Activated naive CD4-positive, alpha-beta T cell treated with anti-CD3 and anti-CD28 coated beads, Interleukin-2, amount 50 U/mL, for 72 hours (primary cell): ENCODE measurements at regions not wholly inside any gene's neighbourhood (a gene's known extent, or its start where the extent isn't known, plus 50 kb on each side); places are given as distances from the start of the nearest gene placed in this dataset.
A peak's percentile ranks its signal among the peaks of the same experiment; 100 is the strongest.
"Not testable (repeated sequence)": the region's sequence is repeated elsewhere in the genome, so short reads cannot be mapped to it uniquely, and the experiment has no call there.

ENCODE experiments used
- ATAC-seq, 2 donors: fragments of 150-1000 bp; cut with Tn5 transposase; 2 replicates each; pipeline ENCODE4 v1.10.0; 2021; ENCODE audit warnings: mild to moderate bottlenecking in 2 of 2, moderate library complexity in 2 of 2
- DNase-seq, 2 donors: peaks; one replicate each; pipeline ENCODE4 v3.0.0; 2021 to 2022; ENCODE audit warnings: low spot score in 2 of 2
- H3K27ac Mint-ChIP-seq, 2 donors: one replicate each; pipeline ENCODE4 v1.8.0; 2022; ENCODE audit warnings: mild to moderate bottlenecking in 2 of 2, mixed read lengths in 2 of 2
- H3K36me3 Mint-ChIP-seq, 2 donors: one replicate each; pipeline ENCODE4 v1.8.0; 2022; ENCODE audit warnings: mixed read lengths in 2 of 2
- H3K9me3 Mint-ChIP-seq, 2 donors: one replicate each; pipeline ENCODE4 v1.8.0; 2022; ENCODE audit warnings: mixed read lengths in 2 of 2

DNA sequence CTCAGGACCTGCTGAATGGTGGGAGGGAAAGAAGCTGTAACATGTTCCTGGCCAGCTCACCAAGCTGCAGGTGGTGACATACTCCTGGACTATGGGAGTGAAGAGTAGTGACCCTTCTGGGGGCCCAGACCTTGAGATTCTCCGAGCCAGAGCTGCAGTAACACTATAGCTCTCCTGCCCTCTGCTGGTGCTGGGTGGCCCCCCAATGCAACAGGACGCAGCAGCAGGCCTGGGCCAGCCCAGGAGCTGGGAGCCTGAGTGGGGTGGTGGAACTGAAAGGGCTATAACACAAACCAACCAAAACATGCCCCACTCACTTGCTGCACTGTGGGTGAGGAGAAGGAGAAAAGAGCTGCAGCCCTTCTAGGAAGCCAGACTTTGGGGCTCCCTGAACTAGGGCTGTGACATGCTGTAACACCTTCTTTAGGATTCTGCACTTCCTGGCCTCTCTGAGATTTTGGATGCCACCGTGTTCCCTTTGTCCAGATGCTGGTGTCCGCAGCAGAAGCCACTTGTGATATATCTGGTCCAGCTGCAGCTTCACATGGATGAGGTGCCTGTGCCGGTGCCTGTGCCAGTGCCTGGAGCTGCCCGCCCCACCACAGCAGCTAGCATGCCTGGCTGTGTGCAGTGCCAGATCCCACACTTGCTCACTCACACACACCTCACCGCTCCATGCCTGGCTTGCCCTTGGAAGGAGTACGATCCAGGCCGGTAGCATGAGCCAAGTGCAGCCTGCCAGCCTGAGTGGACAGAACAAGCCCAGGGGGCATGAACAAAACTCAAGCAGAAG, 636.8 kb upstream of the KCNMB2 start:
- Mint-ChIP-seq H3K36me3 (peaks cover 16 to 25% of the 10 kb centered on the region in 2 donors), H3K9me3 (peaks cover 13 to 14% of the 10 kb centered on the region in 2 donors), H3K27ac (no peak overlapping the region)
- ATAC-seq (no peak), DNase-seq (no peak)

DNA sequence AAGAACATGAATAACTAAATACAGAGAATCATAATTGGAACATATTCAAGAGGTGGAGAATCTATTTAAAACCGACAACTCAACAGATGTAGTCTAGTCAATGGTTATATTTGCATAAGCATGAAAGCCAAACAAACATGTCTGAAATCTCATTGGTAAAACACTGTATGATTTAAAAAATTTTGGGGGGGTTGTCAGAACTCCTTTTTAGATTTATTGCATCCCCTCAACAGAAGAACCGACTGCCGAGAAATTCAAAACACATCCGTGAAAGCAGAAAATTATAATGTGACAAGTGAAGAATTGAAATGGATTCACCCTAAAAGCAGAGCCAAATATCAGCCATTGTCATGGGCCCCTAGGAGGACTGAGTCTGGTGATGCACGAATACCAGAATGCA, 633.4 kb upstream of the KCNMB2 start:
- H3K9me3 Mint-ChIP-seq, result peaks cover 8% of the 10 kb centered on the region in 2 donors
- no peak overlapping the region for H3K27ac Mint-ChIP-seq
- no peak for DNase-seq
- H3K36me3 Mint-ChIP-seq, result peaks cover 14 to 18% of the 10 kb centered on the region in 2 donors
- ATAC-seq, result no peak

DNA sequence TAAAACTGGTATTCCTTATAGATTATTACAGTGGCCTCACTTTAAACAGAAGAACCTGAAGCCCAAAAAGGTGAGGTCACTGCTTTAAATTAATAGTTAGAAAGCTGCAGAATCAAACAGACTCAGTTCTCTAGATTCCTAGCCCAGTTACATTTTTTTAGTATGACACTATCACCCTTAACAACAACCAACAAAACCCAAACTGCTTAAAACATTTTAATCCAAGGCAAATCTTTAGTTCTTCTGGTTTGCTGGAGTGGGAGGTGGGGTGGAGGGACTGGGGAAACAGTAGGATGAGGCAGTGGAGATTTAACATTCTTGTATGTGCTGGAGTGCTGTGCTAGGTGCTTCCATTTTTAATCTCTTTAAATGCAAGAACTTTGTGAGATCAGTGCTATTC, 631.6 kb upstream of the KCNMB2 start:
- Mint-ChIP-seq H3K36me3 (peaks cover 12 to 13% of the 10 kb centered on the region in 2 donors), H3K27ac (no peak overlapping the region), H3K9me3 (peaks cover 9 to 11% of the 10 kb centered on the region in 2 donors)
- no peak for ATAC-seq
- DNase-seq, result no peak

DNA sequence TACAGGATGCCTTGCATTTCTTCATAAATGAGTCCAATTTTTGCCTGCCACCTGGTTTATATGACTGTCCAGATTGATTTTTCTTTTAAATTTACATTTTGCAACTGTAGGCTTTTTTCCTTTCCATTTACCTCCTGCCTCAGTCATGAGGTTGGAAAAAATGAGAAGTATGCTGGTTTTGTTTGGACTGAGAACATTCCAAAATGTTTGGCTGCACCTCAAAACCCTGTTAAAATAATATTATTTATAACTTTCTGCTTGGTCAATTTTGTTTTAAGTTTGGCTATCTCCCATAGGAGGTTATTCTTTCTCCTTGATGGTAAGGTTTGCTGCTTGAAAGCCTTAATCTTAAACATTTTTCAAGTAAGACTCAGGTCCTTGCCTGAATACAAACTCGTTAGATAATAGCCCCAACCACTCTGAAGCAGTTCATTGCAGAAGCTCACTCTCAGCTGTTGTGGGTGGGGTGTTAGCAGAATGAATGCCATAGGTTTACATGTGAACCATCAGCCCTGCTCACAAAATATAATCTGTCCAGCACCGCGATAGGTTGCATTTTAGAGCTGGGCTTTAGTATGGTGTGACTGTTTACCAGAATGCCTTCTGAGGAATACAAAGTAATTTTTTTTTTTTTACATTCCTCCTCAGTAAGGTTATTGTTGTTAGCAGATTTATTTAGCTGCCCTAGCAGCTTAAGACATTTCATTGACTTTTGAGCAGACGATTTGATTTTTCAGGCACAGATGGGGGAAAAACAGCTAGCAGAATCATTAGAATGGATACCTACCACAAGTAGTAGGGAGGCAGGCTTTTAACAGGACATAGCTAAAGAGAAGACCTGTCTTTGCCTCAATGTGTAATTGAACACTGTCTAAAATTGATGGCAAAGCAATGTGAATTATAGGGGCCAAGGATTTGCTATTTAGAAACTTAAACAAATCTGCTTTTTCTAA, 630.8 kb upstream of the KCNMB2 start:
- peaks cover 6 to 10% of the 10 kb centered on the region in 2 donors for H3K9me3 Mint-ChIP-seq
- ATAC-seq (no peak), DNase-seq (no peak)
- H3K27ac Mint-ChIP-seq, result no peak overlapping the region
- H3K36me3 Mint-ChIP-seq, result peaks cover 4 to 10% of the 10 kb centered on the region in 2 donors

DNA sequence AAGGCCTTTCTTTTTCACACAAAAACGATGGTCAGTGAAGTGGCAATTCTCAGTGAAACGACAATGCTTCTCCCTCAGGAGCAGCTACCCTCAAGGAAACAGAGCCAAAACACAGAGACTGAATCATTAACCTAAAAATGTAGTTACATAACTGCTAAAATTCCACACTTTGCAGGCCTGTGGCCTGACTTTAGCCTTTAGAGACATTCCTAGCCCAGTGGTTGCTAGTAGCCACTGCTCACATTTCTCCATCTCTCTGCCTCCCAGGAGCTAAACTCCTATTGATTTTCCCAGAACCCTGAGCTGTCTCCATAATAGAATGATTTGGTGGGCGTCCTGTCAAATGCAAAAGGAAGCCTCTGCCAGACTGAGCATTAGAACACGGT, 630.1 kb upstream of the KCNMB2 start:
- Mint-ChIP-seq H3K36me3 (peaks cover 4 to 13% of the 10 kb centered on the region in 2 donors), H3K9me3 (peaks cover 7 to 14% of the 10 kb centered on the region in 2 donors), H3K27ac (no peak overlapping the region)
- ATAC-seq (no peak), DNase-seq (no peak)

DNA sequence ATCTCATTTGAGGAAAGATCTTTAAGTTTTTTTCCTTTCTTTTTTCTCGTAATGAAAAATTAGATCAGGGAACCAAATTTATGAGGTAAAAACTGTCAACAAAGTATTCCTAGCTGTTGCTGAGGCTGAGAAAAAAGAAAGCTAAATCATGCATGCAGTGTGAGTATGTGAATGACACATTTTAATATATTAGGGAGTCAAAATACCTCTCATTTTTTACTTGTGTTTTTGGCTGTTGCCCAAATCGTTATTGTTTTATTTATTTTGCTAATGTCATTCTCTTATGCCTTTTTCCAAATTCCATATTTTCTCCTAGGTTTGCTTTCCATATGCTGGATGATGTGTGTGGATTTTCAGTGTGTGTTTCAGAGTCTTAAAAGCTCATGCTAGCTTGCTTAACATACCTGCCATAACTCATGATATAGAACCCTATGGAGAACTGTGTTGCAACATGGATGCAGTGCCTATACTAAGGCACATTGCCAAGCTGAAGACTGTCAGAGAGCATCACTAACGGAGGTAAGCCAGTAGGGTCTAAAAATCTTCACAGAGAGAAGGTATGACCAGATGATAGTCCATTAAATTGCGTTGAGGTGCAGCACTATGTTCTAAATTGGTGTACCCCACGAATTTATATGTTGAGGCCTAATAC, 629.5 kb upstream of the KCNMB2 start:
- Mint-ChIP-seq H3K36me3 (peaks cover 4 to 17% of the 10 kb centered on the region in 2 donors), H3K9me3 (peaks cover 12 to 15% of the 10 kb centered on the region in 2 donors), H3K27ac (no peak overlapping the region)
- DNase-seq (no peak), ATAC-seq (no peak)

DNA sequence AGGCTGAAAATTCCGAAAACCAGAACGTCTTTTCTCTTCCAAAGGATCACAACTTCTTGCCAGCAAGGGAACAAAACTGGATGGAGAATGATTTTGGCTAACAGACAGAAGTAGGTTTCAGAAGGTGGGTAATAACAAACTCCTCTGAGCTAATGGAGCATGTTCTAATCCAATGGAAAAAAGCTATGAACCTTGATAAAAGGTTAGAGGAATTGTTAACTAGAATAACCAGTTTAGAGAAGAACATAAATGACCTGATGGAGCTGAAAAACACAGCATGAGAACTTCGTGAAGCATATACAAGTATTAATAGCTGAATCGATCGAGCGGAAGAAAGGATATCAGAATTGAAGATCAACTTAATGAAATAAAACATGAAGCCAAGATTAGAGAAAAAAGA, 626.7 kb upstream of the KCNMB2 start:
- not testable (repeated sequence) for ATAC-seq, H3K27ac Mint-ChIP-seq, DNase-seq

DNA sequence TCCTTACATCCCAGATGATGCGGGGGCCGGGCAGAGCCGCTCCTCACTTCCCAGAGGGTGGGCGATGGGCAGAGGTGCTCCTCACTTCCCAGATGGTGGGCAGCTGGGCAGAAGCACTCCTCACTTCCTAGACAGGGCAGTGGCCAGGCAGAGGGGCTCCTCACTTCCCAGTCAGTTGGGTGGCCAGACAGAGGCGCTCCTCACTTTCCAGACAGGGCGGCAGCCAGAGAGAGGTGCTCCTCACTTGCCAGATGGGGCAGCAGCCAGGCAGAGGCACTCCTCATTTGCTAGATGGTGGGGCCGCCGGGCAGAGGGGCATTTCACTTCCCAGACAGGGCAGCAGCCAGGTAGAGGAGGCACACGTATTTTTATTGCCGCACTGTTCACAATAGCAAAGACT, 622.0 kb upstream of the KCNMB2 start:
- no peak for ATAC-seq
- Mint-ChIP-seq H3K36me3 (peaks cover 0 to 28% of the 10 kb centered on the region in 2 donors), H3K27ac (no peak overlapping the region), H3K9me3 (peaks cover 15% of the 10 kb centered on the region in 2 donors)
- DNase-seq, result no peak

More for the DNA sequence above, 626.7 kb upstream of the KCNMB2 start:
- H3K36me3 Mint-ChIP-seq, result peaks cover 4 to 28% of the 10 kb centered on the region in 2 donors
- H3K9me3 Mint-ChIP-seq, result peaks cover 15% of the 10 kb centered on the region in 2 donors

DNA sequence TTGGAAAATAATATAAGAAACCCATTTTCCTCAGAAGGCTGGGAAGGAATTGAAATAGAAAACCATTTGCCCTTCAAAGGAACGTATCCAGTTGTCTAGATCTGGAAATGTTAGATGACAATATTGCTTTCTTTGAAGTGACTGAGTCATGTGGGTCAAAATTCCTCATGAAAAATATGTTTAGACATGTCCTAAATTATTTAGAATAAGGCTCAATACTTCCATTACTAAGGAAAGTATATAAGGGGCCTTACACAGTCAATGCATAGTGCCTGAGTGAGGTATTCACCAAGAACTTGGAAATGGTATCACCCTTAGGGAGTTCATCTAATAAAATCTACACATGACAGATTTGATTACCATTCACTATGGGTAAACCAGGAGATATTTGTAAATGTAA, 619.8 kb upstream of the KCNMB2 start:
- ATAC-seq (no peak), DNase-seq (no peak)
- Mint-ChIP-seq H3K9me3 (peaks cover 1 to 4% of the 10 kb centered on the region in 2 donors), H3K36me3 (peaks cover 0 to 11% of the 10 kb centered on the region in 2 donors), H3K27ac (no peak overlapping the region)

DNA sequence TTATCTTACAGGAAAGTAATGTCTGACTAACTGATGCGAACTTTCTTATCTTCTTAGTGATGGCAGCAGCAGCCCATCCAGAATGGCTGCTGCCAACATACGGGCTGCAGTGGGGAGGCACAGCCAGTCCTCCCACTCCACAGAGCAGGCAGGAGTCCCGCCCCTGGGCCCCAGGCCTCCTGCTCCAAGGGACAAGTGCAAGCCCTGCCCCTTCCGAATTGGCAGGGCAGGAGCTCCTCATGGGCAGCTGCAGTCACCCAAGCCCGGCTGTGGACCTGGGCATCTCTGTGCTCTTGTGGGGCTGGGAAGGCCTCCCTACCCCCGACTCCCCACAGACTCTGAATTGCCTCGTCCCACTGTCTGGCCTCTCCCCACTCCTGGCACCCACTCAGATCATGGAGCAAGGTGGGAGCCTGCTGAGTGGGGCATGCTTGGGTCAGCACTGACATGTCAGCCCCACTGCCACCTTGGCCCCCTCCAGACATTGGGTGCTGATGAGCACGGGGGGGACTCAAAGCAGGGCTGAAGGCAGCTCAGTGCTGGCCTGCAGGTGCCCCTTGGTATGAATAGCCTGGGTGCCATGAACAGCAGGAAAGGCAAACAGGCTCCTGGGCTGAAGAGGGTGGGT, 618.9 kb upstream of the KCNMB2 start:
- peaks cover 0 to 3% of the 10 kb centered on the region in 2 donors for H3K9me3 Mint-ChIP-seq
- ATAC-seq (no peak), DNase-seq (no peak)
- no peak overlapping the region for H3K27ac Mint-ChIP-seq
- peaks cover 0 to 10% of the 10 kb centered on the region in 2 donors for H3K36me3 Mint-ChIP-seq

DNA sequence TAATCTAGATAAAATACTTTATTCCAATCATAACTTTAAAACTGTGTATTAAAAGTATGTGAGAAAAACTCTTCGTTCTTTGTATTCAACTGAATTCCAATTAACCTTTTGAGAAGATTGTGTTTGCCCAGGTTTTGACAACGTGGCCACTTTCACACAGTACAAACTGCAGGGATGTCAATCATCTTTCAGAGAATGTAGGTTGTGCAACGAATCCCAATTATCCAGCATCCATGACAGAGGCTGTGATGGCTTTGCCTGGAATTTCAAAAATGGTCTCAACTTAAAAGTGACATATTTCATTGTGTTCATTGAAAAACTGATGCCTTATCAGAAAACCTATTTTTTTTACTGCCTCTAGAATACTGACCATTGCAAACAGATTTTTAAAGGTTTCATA, 615.1 kb upstream of the KCNMB2 start:
- Mint-ChIP-seq H3K36me3 (peaks cover 0 to 5% of the 10 kb centered on the region in 2 donors), H3K9me3 (peaks cover 0 to 4% of the 10 kb centered on the region in 2 donors), H3K27ac (no peak overlapping the region)
- ATAC-seq (no peak), DNase-seq (no peak)

DNA sequence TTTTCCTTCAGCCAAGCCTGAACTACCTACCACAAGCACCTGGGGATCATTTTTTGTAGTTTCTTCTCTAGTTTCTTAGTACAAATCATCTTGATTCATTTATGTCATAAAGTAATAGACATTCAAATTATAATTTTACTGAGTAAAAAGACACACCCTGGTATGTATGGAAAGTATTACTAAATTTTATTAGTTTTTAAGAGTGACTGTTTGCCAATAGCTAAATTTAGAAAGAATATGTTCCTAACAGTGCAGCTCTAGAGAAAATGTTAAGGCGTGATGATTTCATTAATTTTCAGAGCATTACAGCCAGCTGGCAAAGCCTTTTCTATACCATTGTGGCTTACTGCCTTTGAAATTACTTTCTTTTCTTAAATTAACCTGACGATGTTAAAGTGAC, 612.0 kb upstream of the KCNMB2 start:
- no peak for ATAC-seq
- H3K9me3 Mint-ChIP-seq, result peaks cover 0 to 8% of the 10 kb centered on the region in 2 donors
- DNase-seq, result no peak

DNA sequence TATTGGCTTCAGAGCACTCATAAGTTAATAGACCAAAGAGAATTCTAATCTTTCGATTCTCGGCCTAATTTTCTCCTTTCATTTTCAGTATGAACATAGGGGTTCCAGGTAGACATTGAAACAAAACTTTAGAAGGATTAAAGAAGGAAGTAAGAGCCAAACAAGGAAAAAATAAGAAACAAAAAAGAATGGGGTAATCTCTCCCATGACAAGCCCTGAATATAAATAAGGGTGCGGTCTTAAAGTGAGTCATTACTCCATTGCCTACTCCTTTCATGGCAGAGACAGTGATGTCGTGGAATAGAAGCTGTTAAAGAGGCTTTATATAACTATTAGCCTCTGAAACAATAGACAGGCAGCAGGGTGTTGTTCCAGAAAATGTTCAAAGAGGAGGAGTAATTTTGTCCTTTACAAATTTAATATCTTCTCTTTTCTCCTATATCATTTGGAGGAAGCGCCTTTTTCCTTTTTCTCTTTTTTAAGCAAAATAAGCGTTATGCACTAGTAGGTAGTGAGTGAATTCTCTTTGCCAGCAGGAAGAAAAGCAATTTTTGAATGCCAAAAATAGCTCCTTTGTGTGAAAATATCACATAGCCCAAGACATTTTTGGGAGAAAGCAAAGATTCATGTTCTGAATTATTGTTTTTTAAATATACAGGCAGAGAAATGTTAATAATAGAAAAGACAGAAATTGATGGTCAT, 607.9 kb upstream of the KCNMB2 start:
- H3K27ac Mint-ChIP-seq, result peak overlapping the region in 1 of 2 donors; percentile 53
- DNase-seq, result no peak
- H3K9me3 Mint-ChIP-seq, result peaks cover 0 to 21% of the 10 kb centered on the region in 2 donors
- peak; percentile 77 to 78 for ATAC-seq
- H3K36me3 Mint-ChIP-seq, result peaks cover 0 to 18% of the 10 kb centered on the region in 2 donors

More for the DNA sequence above, 612.0 kb upstream of the KCNMB2 start:
- H3K36me3 Mint-ChIP-seq, result peaks cover 0 to 6% of the 10 kb centered on the region in 2 donors
- no peak overlapping the region for H3K27ac Mint-ChIP-seq

DNA sequence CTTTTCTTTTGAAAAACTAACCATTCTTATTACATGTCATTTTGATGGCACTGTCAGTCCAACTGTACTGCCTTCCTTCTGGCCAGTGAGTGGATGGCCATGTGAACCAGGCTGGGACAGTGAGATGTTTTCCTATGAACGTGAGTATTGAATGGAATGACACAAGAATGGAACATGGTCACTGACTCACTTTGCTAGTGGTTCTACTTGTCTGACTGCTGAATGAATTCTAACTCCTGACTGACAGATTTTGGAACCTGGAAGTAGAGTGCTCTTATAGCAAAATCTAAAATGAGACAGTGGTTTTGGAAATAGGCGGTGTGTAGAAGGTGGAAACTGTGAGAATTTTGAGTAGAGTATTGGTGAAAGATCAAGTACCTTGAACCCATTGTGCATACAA, 606.9 kb upstream of the KCNMB2 start:
- Mint-ChIP-seq H3K27ac (no peak overlapping the region), H3K36me3 (peaks cover 0 to 15% of the 10 kb centered on the region in 2 donors), H3K9me3 (peaks cover 0 to 19% of the 10 kb centered on the region in 2 donors)
- DNase-seq (no peak), ATAC-seq (peak; percentile 79 to 80)

DNA sequence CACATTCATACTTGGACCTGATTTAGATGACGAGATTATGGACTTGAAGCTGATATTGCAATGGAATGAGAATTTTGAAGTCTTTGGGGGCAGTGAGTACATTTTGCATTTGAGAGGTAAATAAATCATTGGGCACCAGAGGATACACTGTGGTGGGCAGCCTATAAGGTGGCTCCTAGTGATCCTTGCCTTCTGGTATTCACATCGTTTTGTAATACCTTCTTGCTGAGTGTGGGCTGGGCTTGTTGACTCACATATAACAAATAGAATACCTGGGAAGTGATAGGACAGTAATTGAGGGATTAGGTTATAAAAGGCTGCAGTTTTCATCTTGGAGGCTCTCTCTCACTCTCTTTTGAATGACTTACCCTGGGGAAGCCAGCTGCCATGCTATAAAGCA, 605.5 kb upstream of the KCNMB2 start:
- no peak for DNase-seq
- ATAC-seq, result no peak
- H3K27ac Mint-ChIP-seq, result peak overlapping the region in 1 of 2 donors; percentile 37
- H3K9me3 Mint-ChIP-seq, result peaks cover 0 to 19% of the 10 kb centered on the region in 2 donors
- peaks cover 0 to 15% of the 10 kb centered on the region in 2 donors for H3K36me3 Mint-ChIP-seq

DNA sequence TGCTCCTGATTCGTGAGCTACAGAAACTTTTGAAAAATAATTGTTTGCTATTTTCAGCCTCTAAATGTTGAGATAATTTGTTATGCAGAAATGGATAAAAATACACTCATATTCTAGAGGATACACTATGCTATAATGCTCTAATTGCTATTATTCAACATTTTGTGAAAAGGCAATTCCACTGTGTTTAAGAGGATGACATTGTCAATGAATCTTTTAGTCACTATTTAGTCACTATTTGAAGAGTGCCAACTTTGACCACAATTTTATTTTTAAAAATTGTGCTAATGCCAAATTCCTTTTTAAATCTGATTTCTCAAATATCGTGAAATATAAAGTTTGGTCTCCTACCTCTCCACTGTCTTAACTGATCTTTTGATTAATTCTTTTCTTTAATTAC, 604.9 kb upstream of the KCNMB2 start:
- ATAC-seq, result no peak
- Mint-ChIP-seq H3K36me3 (peaks cover 0 to 15% of the 10 kb centered on the region in 2 donors), H3K9me3 (peaks cover 0 to 19% of the 10 kb centered on the region in 2 donors), H3K27ac (no peak overlapping the region)
- no peak for DNase-seq
